Upper lobe of left lung (tissue), 6 donors: ENCODE measurements at regions not wholly inside any gene's neighbourhood (a gene's known extent, or its start where the extent isn't known, plus 50 kb on each side); places are given as distances from the start of the nearest gene placed in this dataset.
"Not testable (repeated sequence)": the region's sequence is repeated elsewhere in the genome, so short reads cannot be mapped to it uniquely, and the experiment has no call there.

ENCODE experiments used
- ATAC-seq, 2 donors: fragments of 200-7000 bp; cut with Tn5 transposase; one replicate each; pipeline ENCODE4 v1.9.1; 2022; ENCODE audit warnings: mild to moderate bottlenecking in 2 of 2, moderate library complexity in 2 of 2; ENCODE audit not compliant: low FRiP score in 2 of 2
- DNase-seq, 2 donors: peaks; one replicate each; pipeline ENCODE4 v3.0.0-alpha.2; 2019 to 2020
- H3K27ac ChIP-seq, 4 donors: fragments of 200-600 bp; sonication (generic); one replicate each; pipeline ENCODE4 v1.5.1; 2016 to 2019
- H3K27me3 ChIP-seq, 4 donors: fragments of 200-600 bp; sonication (generic); one replicate each; pipeline ENCODE4 v1.5.1; 2017 to 2019
- H3K36me3 ChIP-seq, 4 donors: fragments of 200-600 bp; sonication (generic); one replicate each; pipeline ENCODE4 v1.5.1; 2016 to 2019
- H3K4me1 ChIP-seq, 4 donors: fragments of 200-600 bp; sonication (generic); one replicate each; pipeline ENCODE4 v1.5.1; 2018 to 2019
- H3K4me3 ChIP-seq, 4 donors: fragments of 200-600 bp; sonication (generic); one replicate each; pipeline ENCODE4 v1.5.1; 2017 to 2019; ENCODE audit warnings: mild to moderate bottlenecking in 2 of 4, moderate library complexity in 1 of 4
- H3K9me3 ChIP-seq, 4 donors: fragments of 200-600 bp; sonication (generic); one replicate each; pipeline ENCODE4 v1.5.1; 2018 to 2019
- EP300 ChIP-seq, 4 donors: sonication (generic); formaldehyde crosslinking; IDR thresholded peaks; one replicate each; pipeline ENCODE4 v1.5.1; 2017; ENCODE audit warnings: antibody characterized with exemption in 4 of 4, control low read depth in 2 of 4
- POLR2A ChIP-seq, 4 donors: fragments of 450-650 bp; IDR thresholded peaks; one replicate each; pipeline ENCODE4 v1.5.1; 2016 to 2017; ENCODE audit warnings: antibody characterized with exemption in 4 of 4, mild to moderate bottlenecking in 2 of 4
- POLR2AphosphoS5 ChIP-seq, 2 donors: sonication (generic); formaldehyde crosslinking; IDR thresholded peaks; one replicate each; pipeline ENCODE4 v1.5.1; 2017; ENCODE audit warnings: antibody characterized with exemption in 2 of 2
- WGBS, 2 donors: methylation state at CpG; one replicate each; pipeline ENCODE4 v1.1.5; 2017 to 2018; 5-methylcytosine and 5-hydroxymethylcytosine counted together
- TF ChIP-seq, protein P1 (sequence below), 6 experiments: fragments of 450-650 bp in 4 of 6; fragments of 200-600 bp in 2 of 6; sonication (generic) in 2 of 6; IDR thresholded peaks; one replicate each; pipeline ENCODE4 v1.5.1; 2016 to 2019; ENCODE audit warnings: antibody characterized with exemption in 6 of 6
- donor health status: DM: no; HTN: no; CAD: no; lungs with moderate emphysema.
- donor health status: DM: no; HTN: yes; CAD: no; lungs with severe emphysema.

DNA sequence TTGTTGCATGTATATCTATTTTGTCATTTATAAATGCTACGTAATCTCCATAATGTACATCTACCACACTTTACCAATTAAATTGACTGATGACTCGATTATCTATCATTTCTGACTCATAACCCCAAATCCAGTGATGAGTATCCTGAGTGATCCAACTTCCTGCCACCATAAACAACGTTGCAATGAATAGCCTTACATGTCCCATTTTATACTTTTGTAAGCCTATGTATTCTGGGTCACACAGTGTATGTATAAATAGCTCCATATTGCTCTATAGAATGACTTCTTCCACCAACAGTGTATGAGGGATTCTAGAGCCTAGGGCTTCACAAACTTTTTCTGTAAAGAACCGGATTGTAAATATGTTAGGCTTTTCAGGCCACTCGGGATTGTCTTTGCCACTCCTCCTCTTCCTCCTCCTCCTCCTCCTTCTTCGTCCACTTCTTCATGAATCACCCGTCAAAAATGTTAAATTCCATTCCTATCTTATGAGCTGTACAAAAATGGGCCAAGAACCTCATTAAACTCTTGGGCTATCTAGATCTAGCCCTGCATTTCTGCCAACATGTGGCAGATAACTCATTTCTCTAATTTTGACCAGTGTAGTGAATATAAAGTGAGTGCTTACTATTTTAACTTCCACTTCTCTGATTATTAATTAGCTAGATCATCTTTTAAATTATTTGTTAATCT lies 672.2 kb upstream of the AMOT start:
- no peaks in the 10 kb centered on the region for H3K9me3 ChIP-seq
- 52 to 57% methylated on average over 7 of the region's 7 CpGs for WGBS, 2 donors
- no peak overlapping the region for H3K4me3 ChIP-seq
- DNase-seq: no peak
- no peak overlapping the region for H3K27ac ChIP-seq
- no peak for TF ChIP-seq EP300 (IDR thresholded peaks at IDR 0.05)
- TF ChIP-seq, protein P1, sequence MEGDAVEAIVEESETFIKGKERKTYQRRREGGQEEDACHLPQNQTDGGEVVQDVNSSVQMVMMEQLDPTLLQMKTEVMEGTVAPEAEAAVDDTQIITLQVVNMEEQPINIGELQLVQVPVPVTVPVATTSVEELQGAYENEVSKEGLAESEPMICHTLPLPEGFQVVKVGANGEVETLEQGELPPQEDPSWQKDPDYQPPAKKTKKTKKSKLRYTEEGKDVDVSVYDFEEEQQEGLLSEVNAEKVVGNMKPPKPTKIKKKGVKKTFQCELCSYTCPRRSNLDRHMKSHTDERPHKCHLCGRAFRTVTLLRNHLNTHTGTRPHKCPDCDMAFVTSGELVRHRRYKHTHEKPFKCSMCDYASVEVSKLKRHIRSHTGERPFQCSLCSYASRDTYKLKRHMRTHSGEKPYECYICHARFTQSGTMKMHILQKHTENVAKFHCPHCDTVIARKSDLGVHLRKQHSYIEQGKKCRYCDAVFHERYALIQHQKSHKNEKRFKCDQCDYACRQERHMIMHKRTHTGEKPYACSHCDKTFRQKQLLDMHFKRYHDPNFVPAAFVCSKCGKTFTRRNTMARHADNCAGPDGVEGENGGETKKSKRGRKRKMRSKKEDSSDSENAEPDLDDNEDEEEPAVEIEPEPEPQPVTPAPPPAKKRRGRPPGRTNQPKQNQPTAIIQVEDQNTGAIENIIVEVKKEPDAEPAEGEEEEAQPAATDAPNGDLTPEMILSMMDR (IDR thresholded peaks at IDR 0.05): no peak
- no peak for TF ChIP-seq POLR2A (IDR thresholded peaks at IDR 0.05)
- TF ChIP-seq POLR2AphosphoS5 (IDR thresholded peaks at IDR 0.05): no peak
- no peaks in the 10 kb centered on the region for H3K4me1 ChIP-seq
- no peaks in the 10 kb centered on the region for H3K36me3 ChIP-seq
- H3K27me3 ChIP-seq: no peaks in the 10 kb centered on the region
- no peak for ATAC-seq

DNA sequence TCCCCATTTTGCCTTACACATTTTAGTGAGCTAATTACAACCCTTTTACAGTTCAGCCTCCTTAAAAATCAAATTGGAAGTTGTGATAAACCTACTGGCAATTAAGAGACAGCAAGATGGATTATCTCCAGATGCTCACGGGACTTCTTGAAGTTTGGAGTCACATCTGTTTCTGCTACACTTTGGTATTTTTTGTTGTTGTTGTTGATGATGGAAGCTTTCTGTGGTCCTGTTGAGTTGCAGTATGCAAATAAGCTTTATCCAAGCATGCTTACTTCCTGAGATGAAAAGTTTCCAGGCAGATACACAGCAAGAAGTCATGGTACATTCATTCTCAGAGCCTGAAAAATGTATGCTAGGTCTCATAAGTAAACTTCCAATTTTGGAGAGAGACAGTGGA lies 670.0 kb upstream of the AMOT start:
- no peak for TF ChIP-seq POLR2A (IDR thresholded peaks at IDR 0.05)
- TF ChIP-seq POLR2AphosphoS5 (IDR thresholded peaks at IDR 0.05): no peak
- TF ChIP-seq, protein P1 (IDR thresholded peaks at IDR 0.05): no peak
- no peak for TF ChIP-seq EP300 (IDR thresholded peaks at IDR 0.05)
- WGBS, 2 donors: 71 to 78% methylated on average over 1 of the region's 1 CpG
- Histone ChIP-seq H3K36me3 (no peaks in the 10 kb centered on the region), H3K4me1 (no peaks in the 10 kb centered on the region), H3K27me3 (no peaks in the 10 kb centered on the region), H3K4me3 (no peak overlapping the region), H3K9me3 (no peaks in the 10 kb centered on the region), H3K27ac (no peak overlapping the region)
- no peak for DNase-seq
- ATAC-seq: no peak

DNA sequence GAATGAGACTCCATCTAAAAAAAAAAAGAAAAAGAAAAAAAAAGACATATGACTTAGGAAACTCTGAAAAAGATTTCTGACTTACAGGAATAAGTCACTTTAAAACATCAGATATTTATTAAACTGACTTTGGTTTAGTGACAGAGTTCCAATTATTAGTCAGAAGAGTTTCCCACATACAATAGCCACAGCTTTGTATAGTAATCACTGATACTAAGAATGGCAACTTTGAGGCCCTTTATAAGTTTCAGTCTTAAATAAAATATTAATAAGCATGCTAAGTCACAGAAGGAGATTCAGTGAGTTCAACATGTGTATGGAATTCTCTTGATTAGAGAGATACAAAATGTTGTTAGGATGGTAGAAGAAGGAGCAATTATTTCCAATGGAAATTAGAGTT lies 652.3 kb upstream of the AMOT start:
- no peak for DNase-seq
- TF ChIP-seq EP300 (IDR thresholded peaks at IDR 0.05): no peak
- TF ChIP-seq POLR2AphosphoS5 (IDR thresholded peaks at IDR 0.05): no peak
- no peak for TF ChIP-seq POLR2A (IDR thresholded peaks at IDR 0.05)
- TF ChIP-seq, protein P1 (IDR thresholded peaks at IDR 0.05): no peak
- H3K27me3 ChIP-seq: no peaks in the 10 kb centered on the region
- H3K9me3 ChIP-seq: no peaks in the 10 kb centered on the region
- no peaks in the 10 kb centered on the region for H3K4me1 ChIP-seq
- ATAC-seq: no peak
- no peak overlapping the region for H3K27ac ChIP-seq
- no peaks in the 10 kb centered on the region for H3K36me3 ChIP-seq
- H3K4me3 ChIP-seq: no peak overlapping the region

DNA sequence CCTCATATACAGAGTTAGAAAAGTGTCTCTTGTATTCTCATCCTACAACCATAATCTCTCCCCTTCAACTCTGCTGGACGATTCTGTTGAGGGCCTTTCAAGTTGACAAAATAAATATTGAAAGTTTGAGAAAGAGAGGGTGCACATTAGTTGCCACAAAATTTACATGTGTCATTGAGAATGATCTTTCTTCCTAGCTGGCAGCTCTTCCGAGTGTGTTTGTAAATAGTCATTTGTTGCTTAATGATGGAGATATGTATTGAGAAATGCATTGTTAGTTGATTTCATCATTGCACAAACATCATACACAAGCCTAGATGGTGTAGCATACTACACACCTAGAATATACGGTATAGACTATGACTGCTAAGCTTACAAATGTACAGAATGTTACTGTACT lies 632.8 kb upstream of the AMOT start:
- WGBS, 2 donors: 63 to 67% methylated on average over 3 of the region's 3 CpGs
- Histone ChIP-seq H3K27ac (no peak overlapping the region), H3K36me3 (no peaks in the 10 kb centered on the region), H3K9me3 (no peaks in the 10 kb centered on the region), H3K4me1 (no peaks in the 10 kb centered on the region), H3K4me3 (no peak overlapping the region), H3K27me3 (no peaks in the 10 kb centered on the region)
- no peak for TF ChIP-seq POLR2AphosphoS5 (IDR thresholded peaks at IDR 0.05)
- no peak for TF ChIP-seq POLR2A (IDR thresholded peaks at IDR 0.05)
- TF ChIP-seq, protein P1 (IDR thresholded peaks at IDR 0.05): no peak
- no peak for TF ChIP-seq EP300 (IDR thresholded peaks at IDR 0.05)
- DNase-seq (no peak), ATAC-seq (no peak)

DNA sequence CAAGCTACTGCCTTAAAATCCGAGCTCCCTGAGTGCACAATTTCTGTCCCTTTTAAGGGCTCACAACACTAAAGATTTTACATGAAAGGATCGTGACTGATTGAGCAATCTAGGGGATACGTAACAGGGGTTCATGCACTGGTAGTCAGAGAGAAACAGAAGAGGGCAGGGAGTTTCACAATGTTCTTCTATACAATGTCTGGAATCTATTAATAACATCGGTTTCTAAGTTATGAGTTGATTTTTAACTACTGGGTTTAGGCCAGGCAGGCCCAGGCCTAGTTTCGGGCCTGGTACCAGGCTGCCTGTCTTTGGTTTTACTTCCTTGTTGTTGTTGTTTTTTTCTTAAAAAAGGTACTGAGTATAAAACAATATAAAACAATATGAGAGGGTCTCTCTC lies 632.4 kb upstream of the AMOT start:
- not testable (repeated sequence) for H3K4me3 ChIP-seq, H3K27me3 ChIP-seq, H3K36me3 ChIP-seq, H3K4me1 ChIP-seq, DNase-seq, H3K9me3 ChIP-seq, ATAC-seq, H3K27ac ChIP-seq
- WGBS, 2 donors: 77 to 81% methylated on average over 5 of the region's 5 CpGs
